ENCODE measurements at regions not wholly inside any gene's neighbourhood (a gene's known extent, or its start where the extent isn't known, plus 50 kb on each side); places are given as distances from the start of the nearest gene placed in this dataset.

GRCh38 chr10:81215498-81215897, 659.5 kb upstream of the NRG3 start:
- no peak for TF ChIP-seq CTCF (IDR thresholded peaks at IDR 0.05)
- TF ChIP-seq POLR2A (IDR thresholded peaks at IDR 0.05), result no peak

Data from uterus (tissue), 2 donors.